Erythroblast (primary cell): ENCODE measurements at regions not wholly inside any gene's neighbourhood (a gene's known extent, or its start where the extent isn't known, plus 50 kb on each side); places are given as distances from the start of the nearest gene placed in this dataset.

Experiments used
- GATA1 ChIP-seq: IDR thresholded peaks from 2 replicates; pipeline ENCODE4 v1.6.1; 2011; ENCODE audit warnings: low read depth, mild to moderate bottlenecking, control low read depth, low read length, moderate library complexity
- POLR2A ChIP-seq: IDR thresholded peaks from 2 replicates; pipeline ENCODE4 v1.6.1; 2011; ENCODE audit warnings: mild to moderate bottlenecking, low read length

- TF ChIP-seq POLR2A, result no peak
- no peak for TF ChIP-seq GATA1
Observed at GRCh38 chr10:52986125-52986524, 213.5 kb upstream of the MBL2 start.
